Right lobe of liver (tissue), 4 donors: ENCODE measurements at regions not wholly inside any gene's neighbourhood (a gene's known extent, or its start where the extent isn't known, plus 50 kb on each side); places are given as distances from the start of the nearest gene placed in this dataset.
"Not testable (repeated sequence)": the region's sequence is repeated elsewhere in the genome, so short reads cannot be mapped to it uniquely, and the experiment has no call there.

ENCODE experiments used
- POLR2A ChIP-seq: fragments of 450-650 bp; IDR thresholded peaks from one replicate; pipeline ENCODE4 v1.6.1; 2017; ENCODE audit warnings: antibody characterized with exemption, mild to moderate bottlenecking
- TF ChIP-seq, protein P1 (sequence below), 4 donors: fragments of 200-600 bp in 3 of 4; fragments of 450-650 bp in 1 of 4; IDR thresholded peaks; one replicate each; pipeline versions ENCODE4 v1.5.1 to v1.8.0; 2016 to 2022; ENCODE audit warnings: antibody characterized with exemption in 4 of 4, mild to moderate bottlenecking in 2 of 4
- donor health status: DM: no; HTN: no; CAD: no.
- donor health status: DM: no; HTN: no; CAD: no.
- donor health status: DM: no; HTN: yes; CAD: no.

DNA sequence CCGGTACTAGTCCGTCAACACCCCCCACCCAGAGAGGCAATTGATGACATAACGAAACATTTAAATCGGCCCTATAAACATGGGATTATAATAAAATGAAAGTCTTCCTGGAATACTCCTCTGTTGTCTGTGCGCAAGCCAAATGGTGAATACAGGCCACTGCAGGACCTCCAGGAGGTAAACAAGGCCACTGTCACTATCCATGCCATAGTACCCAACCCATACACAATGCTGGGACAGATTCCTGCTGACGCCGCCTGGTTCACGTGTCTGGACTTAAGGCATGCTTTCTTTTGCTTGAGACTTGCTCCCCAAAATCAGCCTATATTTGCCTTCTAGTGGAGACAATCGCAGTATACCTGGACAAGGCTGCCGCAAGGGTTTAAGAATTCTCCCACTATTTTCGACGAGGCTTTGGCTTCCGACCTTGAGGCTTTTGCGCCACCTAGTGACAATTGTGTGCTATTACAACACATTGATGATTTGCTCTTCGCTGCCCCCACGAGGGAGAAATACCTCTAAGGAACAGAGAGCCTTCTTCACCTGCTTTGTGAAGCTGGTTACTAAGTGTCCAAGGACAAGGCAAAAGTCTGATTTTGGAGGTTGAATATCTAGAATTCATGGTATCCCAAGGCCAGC is 122.4 kb upstream of the HSFY1 start:
- TF ChIP-seq POLR2A = not testable (repeated sequence)
- TF ChIP-seq, protein P1, sequence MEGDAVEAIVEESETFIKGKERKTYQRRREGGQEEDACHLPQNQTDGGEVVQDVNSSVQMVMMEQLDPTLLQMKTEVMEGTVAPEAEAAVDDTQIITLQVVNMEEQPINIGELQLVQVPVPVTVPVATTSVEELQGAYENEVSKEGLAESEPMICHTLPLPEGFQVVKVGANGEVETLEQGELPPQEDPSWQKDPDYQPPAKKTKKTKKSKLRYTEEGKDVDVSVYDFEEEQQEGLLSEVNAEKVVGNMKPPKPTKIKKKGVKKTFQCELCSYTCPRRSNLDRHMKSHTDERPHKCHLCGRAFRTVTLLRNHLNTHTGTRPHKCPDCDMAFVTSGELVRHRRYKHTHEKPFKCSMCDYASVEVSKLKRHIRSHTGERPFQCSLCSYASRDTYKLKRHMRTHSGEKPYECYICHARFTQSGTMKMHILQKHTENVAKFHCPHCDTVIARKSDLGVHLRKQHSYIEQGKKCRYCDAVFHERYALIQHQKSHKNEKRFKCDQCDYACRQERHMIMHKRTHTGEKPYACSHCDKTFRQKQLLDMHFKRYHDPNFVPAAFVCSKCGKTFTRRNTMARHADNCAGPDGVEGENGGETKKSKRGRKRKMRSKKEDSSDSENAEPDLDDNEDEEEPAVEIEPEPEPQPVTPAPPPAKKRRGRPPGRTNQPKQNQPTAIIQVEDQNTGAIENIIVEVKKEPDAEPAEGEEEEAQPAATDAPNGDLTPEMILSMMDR (IDR thresholded peaks at IDR 0.05) = not testable (repeated sequence)
